ENCODE measurements at regions not wholly inside any gene's neighbourhood (a gene's known extent, or its start where the extent isn't known, plus 50 kb on each side); places are given as distances from the start of the nearest gene placed in this dataset.

DNA sequence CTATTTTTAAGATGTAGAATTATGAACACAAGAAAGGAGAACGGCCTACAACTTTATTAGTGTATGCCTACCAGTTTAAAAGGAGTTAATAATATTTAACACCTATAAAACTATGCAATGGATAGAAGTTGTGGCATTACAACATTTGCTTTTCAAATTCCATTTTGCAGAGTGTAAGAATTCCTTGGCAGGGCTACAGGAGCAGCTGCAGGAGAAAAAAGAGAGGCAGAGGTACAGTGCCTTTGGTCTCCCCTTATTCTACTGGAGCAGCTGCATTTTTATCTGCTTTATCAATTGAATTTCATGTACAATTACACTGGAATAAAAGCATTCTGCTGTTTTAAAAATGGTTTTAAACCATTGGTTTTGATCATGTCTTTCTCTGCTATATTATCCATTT, 145.7 kb upstream of the KCNH8 start:
- TF ChIP-seq, protein P1, sequence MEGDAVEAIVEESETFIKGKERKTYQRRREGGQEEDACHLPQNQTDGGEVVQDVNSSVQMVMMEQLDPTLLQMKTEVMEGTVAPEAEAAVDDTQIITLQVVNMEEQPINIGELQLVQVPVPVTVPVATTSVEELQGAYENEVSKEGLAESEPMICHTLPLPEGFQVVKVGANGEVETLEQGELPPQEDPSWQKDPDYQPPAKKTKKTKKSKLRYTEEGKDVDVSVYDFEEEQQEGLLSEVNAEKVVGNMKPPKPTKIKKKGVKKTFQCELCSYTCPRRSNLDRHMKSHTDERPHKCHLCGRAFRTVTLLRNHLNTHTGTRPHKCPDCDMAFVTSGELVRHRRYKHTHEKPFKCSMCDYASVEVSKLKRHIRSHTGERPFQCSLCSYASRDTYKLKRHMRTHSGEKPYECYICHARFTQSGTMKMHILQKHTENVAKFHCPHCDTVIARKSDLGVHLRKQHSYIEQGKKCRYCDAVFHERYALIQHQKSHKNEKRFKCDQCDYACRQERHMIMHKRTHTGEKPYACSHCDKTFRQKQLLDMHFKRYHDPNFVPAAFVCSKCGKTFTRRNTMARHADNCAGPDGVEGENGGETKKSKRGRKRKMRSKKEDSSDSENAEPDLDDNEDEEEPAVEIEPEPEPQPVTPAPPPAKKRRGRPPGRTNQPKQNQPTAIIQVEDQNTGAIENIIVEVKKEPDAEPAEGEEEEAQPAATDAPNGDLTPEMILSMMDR (IDR thresholded peaks at IDR 0.05), result no peak
- no peaks in the 10 kb centered on the region for H3K36me3 Mint-ChIP-seq (ENCODE audit: low read depth)
- H3K4me3 ChIP-seq (ENCODE audit: low read length), result no peak overlapping the region
- H3K27me3 Mint-ChIP-seq, result no peaks in the 10 kb centered on the region
- POLR2A ChIA-PET, result no interaction called here
- DNase-seq (no peak), ATAC-seq (ENCODE audit: poor library complexity) (no peak)
- no peaks in the 10 kb centered on the region for H3K9me3 ChIP-seq (ENCODE audit: control insufficient read depth in 1 of 2, insufficient read depth in 1 of 2, low read length in 2 of 2)
- H3K27me3 ChIP-seq (ENCODE audit: control insufficient read depth in 1 of 2, insufficient read depth in 2 of 2, low read length in 2 of 2), result no peaks in the 10 kb centered on the region
- H3K9me3 Mint-ChIP-seq, result no peaks in the 10 kb centered on the region
- intact Hi-C loops (cut with DNase I, micrococcal nuclease), result no loop called here
- no peaks in the 10 kb centered on the region for H3K4me1 ChIP-seq (ENCODE audit: insufficient read depth, low read length)
- no peak overlapping the region for H3K27ac ChIP-seq (ENCODE audit: low read depth in 1 of 2, low read length in 2 of 2)
- H3K4me1 Mint-ChIP-seq (ENCODE audit: low read depth), result no peaks in the 10 kb centered on the region
- H3K27ac Mint-ChIP-seq, result no peak overlapping the region
- no peaks in the 10 kb centered on the region for H3K36me3 ChIP-seq (ENCODE audit: insufficient read depth, low read length)
- no peak overlapping the region for H3K4me3 Mint-ChIP-seq
- CTCF ChIA-PET, result no interaction called here

DNA sequence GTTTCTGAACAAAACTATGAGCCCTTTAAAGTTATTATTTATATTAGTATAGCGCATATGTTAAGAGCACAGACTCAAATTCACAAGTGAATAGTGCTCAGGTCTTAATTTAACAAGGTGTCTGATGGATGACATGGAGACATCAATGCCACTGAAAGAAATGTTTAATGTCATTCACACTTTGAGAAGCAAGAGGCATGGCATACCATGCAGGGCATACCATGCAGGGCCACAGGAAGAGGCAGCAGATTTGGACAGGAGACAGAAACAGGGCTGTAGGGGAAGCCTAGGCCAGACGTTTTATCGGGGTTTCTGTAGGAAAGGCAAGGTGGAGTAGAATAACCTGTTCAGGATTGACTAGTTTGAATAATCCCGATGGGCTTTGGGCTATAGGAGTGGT, 150.2 kb upstream of the KCNH8 start:
- H3K4me3 Mint-ChIP-seq, result no peak overlapping the region
- Histone ChIP-seq H3K27me3 (ENCODE audit: control insufficient read depth in 1 of 2, insufficient read depth in 2 of 2, low read length in 2 of 2) (no peaks in the 10 kb centered on the region), H3K27ac (ENCODE audit: low read depth in 1 of 2, low read length in 2 of 2) (no peak overlapping the region), H3K4me1 (ENCODE audit: insufficient read depth, low read length) (no peaks in the 10 kb centered on the region), H3K4me3 (ENCODE audit: low read length) (no peak overlapping the region), H3K36me3 (ENCODE audit: insufficient read depth, low read length) (no peaks in the 10 kb centered on the region), H3K9me3 (ENCODE audit: control insufficient read depth in 1 of 2, insufficient read depth in 1 of 2, low read length in 2 of 2) (peaks cover 0 to 4% of the 10 kb centered on the region in 2 experiments)
- no peak for DNase-seq
- no peaks in the 10 kb centered on the region for H3K36me3 Mint-ChIP-seq (ENCODE audit: low read depth)
- intact Hi-C loops (cut with DNase I, micrococcal nuclease), result loop anchor here in 1 of 2 experiments (10.0 kb wide), 1 partner anchor 1733 kb away; no protein-coding TSS in a partner anchor
- H3K4me1 Mint-ChIP-seq (ENCODE audit: low read depth), result no peaks in the 10 kb centered on the region
- no peak overlapping the region for H3K27ac Mint-ChIP-seq
- ChIA-PET CTCF (interaction anchor here (1.2 kb wide), 1 partner anchor 10 kb away, joined by 3 read pairs; no protein-coding TSS in a partner anchor), POLR2A (no interaction called here)
- H3K27me3 Mint-ChIP-seq, result no peaks in the 10 kb centered on the region
- no peak for ATAC-seq (ENCODE audit: poor library complexity)
- TF ChIP-seq, protein P1 (IDR thresholded peaks at IDR 0.05), result no peak
- no peaks in the 10 kb centered on the region for H3K9me3 Mint-ChIP-seq

DNA sequence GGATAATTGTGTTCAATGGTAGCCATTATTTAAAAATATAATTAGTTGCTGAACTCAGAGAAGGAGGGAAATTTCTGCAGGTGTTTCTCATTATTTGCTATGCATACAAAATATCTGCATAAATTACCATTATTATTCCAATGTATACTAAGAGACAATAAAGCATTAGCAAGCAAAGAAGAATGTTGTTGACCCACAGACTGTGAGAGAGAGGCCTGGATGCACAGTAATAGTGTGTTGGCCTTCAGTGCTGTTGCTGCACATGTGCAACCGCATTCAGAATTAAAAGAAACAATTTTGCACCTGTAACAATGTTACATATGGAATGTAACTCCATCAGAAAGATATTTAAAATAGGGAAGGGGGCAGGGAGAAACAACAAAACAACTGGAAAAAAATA, 155.6 kb upstream of the KCNH8 start:
- H3K27me3 Mint-ChIP-seq, result peaks cover 23% of the 10 kb centered on the region
- H3K4me1 ChIP-seq (ENCODE audit: insufficient read depth, low read length), result no peaks in the 10 kb centered on the region
- peaks cover 3 to 21% of the 10 kb centered on the region in 2 experiments for H3K27me3 ChIP-seq (ENCODE audit: control insufficient read depth in 1 of 2, insufficient read depth in 2 of 2, low read length in 2 of 2)
- CTCF ChIA-PET, result no interaction called here
- no peak overlapping the region for H3K4me3 Mint-ChIP-seq
- no peaks in the 10 kb centered on the region for H3K9me3 Mint-ChIP-seq
- POLR2A ChIA-PET, result no interaction called here
- no peak overlapping the region for H3K27ac Mint-ChIP-seq
- TF ChIP-seq, protein P1 (IDR thresholded peaks at IDR 0.05), result no peak
- no peak overlapping the region for H3K27ac ChIP-seq (ENCODE audit: low read depth in 1 of 2, low read length in 2 of 2)
- no peaks in the 10 kb centered on the region for H3K36me3 Mint-ChIP-seq (ENCODE audit: low read depth)
- intact Hi-C loops (cut with DNase I, micrococcal nuclease), result loop anchor here in 1 of 2 experiments (5.0 to 10.0 kb wide), 2 partner anchors 1150 to 1728 kb away; no protein-coding TSS in a partner anchor
- ATAC-seq (ENCODE audit: poor library complexity), result no peak
- H3K9me3 ChIP-seq (ENCODE audit: control insufficient read depth in 1 of 2, insufficient read depth in 1 of 2, low read length in 2 of 2), result peaks cover 0 to 4% of the 10 kb centered on the region in 2 experiments
- peaks cover 27% of the 10 kb centered on the region for H3K4me1 Mint-ChIP-seq (ENCODE audit: low read depth)
- H3K36me3 ChIP-seq (ENCODE audit: insufficient read depth, low read length), result no peaks in the 10 kb centered on the region
- no peak for DNase-seq
- no peak overlapping the region for H3K4me3 ChIP-seq (ENCODE audit: low read length)

All from CD4-positive, alpha-beta T cell (primary cell).